ENCODE measurements at regions not wholly inside any gene's neighbourhood (a gene's known extent, or its start where the extent isn't known, plus 50 kb on each side); places are given as distances from the start of the nearest gene placed in this dataset.

GRCh38 chr1:222996310-222996975 is 146.6 kb downstream of the TLR5 start:
- DNase-seq, result no peak
- H3K4me1 ChIP-seq (ENCODE audit: control insufficient read depth in 1 of 2, insufficient read depth in 2 of 2, low read depth in 1 of 2, low read length in 1 of 2), result peaks cover 12 to 27% of the 10 kb centered on the region in 2 experiments
- TF ChIP-seq NRF1 (IDR thresholded peaks at IDR 0.05; ENCODE audit: low read depth, low read length) (no peak), PBX3 (IDR thresholded peaks at IDR 0.05) (no peak), RAD21 (IDR thresholded peaks at IDR 0.05; ENCODE audit: low read length) (no peak), ZBTB33 (IDR thresholded peaks at IDR 0.05; ENCODE audit: borderline replicate concordance, low read depth) (no peak)
- POLR2A ChIA-PET, result no interaction called here
- peaks cover 0 to 34% of the 10 kb centered on the region in 2 experiments for H3K36me3 ChIP-seq (replicated peaks in 1 of 2; ENCODE audit: control insufficient read depth in 1 of 2, insufficient read depth in 2 of 2, low read length in 1 of 2)
- H3K27ac ChIP-seq (ENCODE audit: low read depth in 2 of 2, low read length in 1 of 2), result no peak overlapping the region
- no peaks in the 10 kb centered on the region for H4K20me1 ChIP-seq (ENCODE audit: insufficient read depth)
- H3K9me2 ChIP-seq, result no peaks in the 10 kb centered on the region
- CTCF ChIA-PET, result interaction anchor here (0.6 to 0.7 kb wide), 2 partner anchors 14 to 1660 kb away, joined by 3 read pairs; no protein-coding TSS in a partner anchor
- H3K79me2 ChIP-seq (ENCODE audit: insufficient read depth), result no peaks in the 10 kb centered on the region
- H3K27me3 ChIP-seq (ENCODE audit: insufficient read depth), result no peaks in the 10 kb centered on the region
- no peak overlapping the region for H3K4me3 ChIP-seq (ENCODE audit: low read depth in 2 of 2, low read length in 1 of 2)
- 60% methylated on average over 3 of the region's 3 CpGs for WGBS (ENCODE audit: low lambda C conversion rate)
- no peak overlapping the region for H2AFZ ChIP-seq (ENCODE audit: low read depth)
- H3K9ac ChIP-seq, result no peak overlapping the region
- no peak overlapping the region for H3K4me2 ChIP-seq
- peaks cover 8% of the 10 kb centered on the region for H3F3A ChIP-seq (replicated peaks; ENCODE audit: insufficient read depth)
- H3K9me3 ChIP-seq, result no peaks in the 10 kb centered on the region

GRCh38 chr1:223000632-223001031 is 142.4 kb downstream of the TLR5 start:
- H3K36me3 ChIP-seq (replicated peaks in 1 of 2; ENCODE audit: control insufficient read depth in 1 of 2, insufficient read depth in 2 of 2, low read length in 1 of 2), result peaks cover 0 to 48% of the 10 kb centered on the region in 2 experiments
- no peaks in the 10 kb centered on the region for H3K9me3 ChIP-seq
- no peak overlapping the region for H3K4me3 ChIP-seq (ENCODE audit: low read depth in 2 of 2, low read length in 1 of 2)
- H3K27ac ChIP-seq (ENCODE audit: low read depth in 2 of 2, low read length in 1 of 2), result no peak overlapping the region
- no peaks in the 10 kb centered on the region for H3F3A ChIP-seq (replicated peaks; ENCODE audit: insufficient read depth)
- H3K4me2 ChIP-seq, result no peak overlapping the region
- H3K4me1 ChIP-seq (ENCODE audit: control insufficient read depth in 1 of 2, insufficient read depth in 2 of 2, low read depth in 1 of 2, low read length in 1 of 2), result peaks cover 2 to 6% of the 10 kb centered on the region in 2 experiments; a peak in 2 of 4 replicates
- H3K9ac ChIP-seq, result no peak overlapping the region
- no peak for DNase-seq
- no peaks in the 10 kb centered on the region for H3K79me2 ChIP-seq (ENCODE audit: insufficient read depth)
- ChIA-PET POLR2A (no interaction called here), CTCF (interaction anchor here (1.0 kb wide), 1 partner anchor 207 kb away, joined by 4 read pairs; no protein-coding TSS in a partner anchor)
- no peak overlapping the region for H2AFZ ChIP-seq (ENCODE audit: low read depth)
- H3K9me2 ChIP-seq, result no peaks in the 10 kb centered on the region
- TF ChIP-seq GATA2 (CRISPR knock-in tag; IDR thresholded peaks at IDR 0.05) (no peak), SMC3 (IDR thresholded peaks at IDR 0.05; ENCODE audit: low read depth, low read length) (no peak), RCOR1 (IDR thresholded peaks at IDR 0.05; ENCODE audit: low read length) (no peak), REST (IDR thresholded peaks at IDR 0.05; ENCODE audit: low read depth, low read length) (no peak), USF2 (IDR thresholded peaks at IDR 0.05; ENCODE audit: borderline replicate concordance, low read depth, low read length) (no peak), ELF1 (IDR thresholded peaks at IDR 0.05) (no peak), SIN3A (IDR thresholded peaks at IDR 0.05; ENCODE audit: borderline replicate concordance, low read depth, low read length) (no peak), JUND (IDR thresholded peaks at IDR 0.05) (no peak), EZH2phosphoT487 (IDR thresholded peaks at IDR 0.05; ENCODE audit: borderline replicate concordance, low read depth) (no peak)
- no peaks in the 10 kb centered on the region for H3K27me3 ChIP-seq (ENCODE audit: insufficient read depth)
- no peaks in the 10 kb centered on the region for H4K20me1 ChIP-seq (ENCODE audit: insufficient read depth)
